ENCODE measurements at regions not wholly inside any gene's neighbourhood (a gene's known extent, or its start where the extent isn't known, plus 50 kb on each side); places are given as distances from the start of the nearest gene placed in this dataset.

DNA sequence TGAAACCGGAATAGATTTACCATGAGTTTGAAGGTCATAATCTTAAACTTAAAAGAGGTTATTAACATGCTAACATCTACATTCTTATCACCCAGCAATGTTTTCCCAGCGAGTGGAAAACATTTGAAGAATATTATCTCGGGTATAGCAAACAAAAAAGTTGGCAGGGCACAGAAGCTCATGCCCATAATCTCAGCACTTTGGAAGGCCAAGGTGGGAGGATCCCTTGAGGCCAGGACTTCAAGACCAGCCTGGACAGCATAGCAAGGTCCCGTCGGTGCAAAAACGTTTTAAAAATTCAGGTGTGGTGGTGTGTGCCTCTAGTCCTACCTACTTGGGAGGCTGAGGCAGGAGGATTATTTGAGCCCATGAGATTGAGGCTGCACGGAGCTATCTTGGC is 213.5 kb downstream of the MANEA start:
- TF ChIP-seq, protein P1, sequence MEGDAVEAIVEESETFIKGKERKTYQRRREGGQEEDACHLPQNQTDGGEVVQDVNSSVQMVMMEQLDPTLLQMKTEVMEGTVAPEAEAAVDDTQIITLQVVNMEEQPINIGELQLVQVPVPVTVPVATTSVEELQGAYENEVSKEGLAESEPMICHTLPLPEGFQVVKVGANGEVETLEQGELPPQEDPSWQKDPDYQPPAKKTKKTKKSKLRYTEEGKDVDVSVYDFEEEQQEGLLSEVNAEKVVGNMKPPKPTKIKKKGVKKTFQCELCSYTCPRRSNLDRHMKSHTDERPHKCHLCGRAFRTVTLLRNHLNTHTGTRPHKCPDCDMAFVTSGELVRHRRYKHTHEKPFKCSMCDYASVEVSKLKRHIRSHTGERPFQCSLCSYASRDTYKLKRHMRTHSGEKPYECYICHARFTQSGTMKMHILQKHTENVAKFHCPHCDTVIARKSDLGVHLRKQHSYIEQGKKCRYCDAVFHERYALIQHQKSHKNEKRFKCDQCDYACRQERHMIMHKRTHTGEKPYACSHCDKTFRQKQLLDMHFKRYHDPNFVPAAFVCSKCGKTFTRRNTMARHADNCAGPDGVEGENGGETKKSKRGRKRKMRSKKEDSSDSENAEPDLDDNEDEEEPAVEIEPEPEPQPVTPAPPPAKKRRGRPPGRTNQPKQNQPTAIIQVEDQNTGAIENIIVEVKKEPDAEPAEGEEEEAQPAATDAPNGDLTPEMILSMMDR (IDR thresholded peaks at IDR 0.05; ENCODE audit: low read depth, low read length): no peak
- H3K4me3 ChIP-seq (ENCODE audit: low read depth, low read length): no peak overlapping the region

DNA sequence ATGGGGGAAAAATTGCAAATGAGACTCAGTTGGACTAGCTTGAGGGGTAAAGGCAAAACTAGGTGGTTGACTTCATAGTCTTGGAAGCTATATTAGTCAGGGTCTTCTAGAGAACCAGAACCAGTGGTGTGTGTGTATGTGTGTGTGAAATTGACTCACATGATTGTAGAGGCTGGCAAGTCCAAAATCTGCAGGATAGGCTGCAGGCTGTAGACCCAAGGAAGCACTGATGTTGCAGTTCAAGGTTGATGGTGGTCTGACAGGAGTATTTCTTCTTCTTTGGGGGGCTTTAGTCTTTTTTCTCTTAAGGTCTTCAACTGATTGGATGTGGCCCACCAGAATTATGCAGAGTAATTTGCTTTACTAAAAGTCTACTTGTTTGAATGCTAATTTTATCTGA is 217.4 kb downstream of the MANEA start:
- no peak overlapping the region for H3K4me3 ChIP-seq (ENCODE audit: low read depth, low read length)
- TF ChIP-seq, protein P1 (IDR thresholded peaks at IDR 0.05; ENCODE audit: low read depth, low read length): no peak

DNA sequence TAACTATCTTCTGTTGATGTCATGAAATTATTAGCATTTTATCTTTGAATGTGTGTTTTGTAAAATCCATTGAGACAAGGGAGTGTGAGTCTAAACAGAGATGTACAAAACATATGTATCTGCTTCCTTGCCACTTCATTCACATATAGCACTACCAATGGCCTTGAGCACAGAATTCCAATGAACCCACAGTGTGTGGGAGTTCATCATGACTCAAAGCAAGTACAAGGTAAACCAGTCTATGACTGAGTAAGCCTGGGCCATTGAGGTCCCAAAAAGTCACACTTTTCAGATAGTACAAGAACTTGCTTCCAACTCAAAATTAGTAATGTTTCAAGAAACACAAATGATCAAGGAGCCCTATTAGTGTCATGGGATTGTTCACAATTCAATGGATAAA is 218.6 kb downstream of the MANEA start:
- TF ChIP-seq, protein P1 (IDR thresholded peaks at IDR 0.05; ENCODE audit: low read depth, low read length): no peak

DNA sequence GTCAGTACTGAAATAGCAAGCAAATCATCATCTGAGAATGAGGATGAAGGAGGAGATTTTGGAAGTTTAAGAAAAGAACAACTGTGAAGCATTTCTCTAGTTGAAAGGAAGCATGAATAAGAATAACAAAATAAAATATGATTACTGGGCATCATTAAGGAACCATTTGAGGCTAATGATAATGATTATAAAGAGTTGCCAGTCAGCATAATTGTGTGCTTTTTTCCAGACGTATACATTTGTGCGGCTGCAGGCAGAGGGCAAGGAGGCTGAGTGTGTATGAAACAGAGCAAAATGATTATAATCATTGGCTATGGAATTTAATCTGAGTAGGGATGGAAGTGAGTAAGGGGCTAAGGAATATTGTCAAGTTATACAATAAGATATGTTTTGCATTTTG is 218.7 kb upstream of the FUT9 start:
- H3K4me3 ChIP-seq (ENCODE audit: low read depth, low read length): no peak overlapping the region
- TF ChIP-seq, protein P1 (IDR thresholded peaks at IDR 0.05; ENCODE audit: low read depth, low read length): no peak

More for the DNA sequence above, 218.6 kb downstream of the MANEA start:
- H3K4me3 ChIP-seq (ENCODE audit: low read depth, low read length): no peak overlapping the region

DNA sequence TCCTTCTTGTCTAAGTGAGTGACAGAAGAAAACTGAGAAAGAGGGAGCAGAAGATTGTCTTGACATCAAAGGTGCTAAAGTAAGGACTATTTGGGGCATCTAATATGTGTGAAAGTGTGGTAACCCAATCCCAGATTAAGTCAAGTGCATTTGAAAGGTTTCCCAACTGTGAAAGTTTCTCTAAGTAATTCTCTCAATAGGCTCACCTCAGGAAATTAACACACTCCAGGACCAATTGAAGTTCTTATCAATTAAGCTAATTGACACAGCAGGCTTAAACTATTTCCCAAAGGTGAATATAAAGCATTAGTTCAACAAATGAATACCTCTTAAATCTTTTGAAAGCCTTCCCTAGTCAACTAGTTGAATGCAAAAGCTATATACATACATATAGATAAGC is 212.8 kb upstream of the FUT9 start:
- TF ChIP-seq, protein P1 (IDR thresholded peaks at IDR 0.05; ENCODE audit: low read depth, low read length): no peak
- H3K4me3 ChIP-seq (ENCODE audit: low read depth, low read length): no peak overlapping the region

DNA sequence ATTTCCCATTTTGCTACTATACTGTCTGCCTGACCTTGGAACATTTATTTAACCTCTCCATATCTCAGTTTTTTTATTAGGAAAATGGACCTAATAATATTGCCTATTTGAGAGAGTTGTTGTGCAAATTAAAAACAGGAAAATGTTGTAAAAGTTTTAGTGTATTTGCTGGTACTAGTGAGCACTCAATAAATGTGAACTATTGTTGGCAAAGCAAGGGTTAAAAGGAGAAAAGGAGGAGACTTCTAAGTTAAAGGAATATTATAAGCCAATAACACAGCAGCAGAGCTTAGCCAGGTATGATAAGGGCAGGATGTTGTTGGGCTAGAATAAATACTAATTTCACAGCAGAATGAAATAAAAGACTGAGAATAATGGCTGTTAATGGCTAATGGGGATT is 211.9 kb upstream of the FUT9 start:
- TF ChIP-seq, protein P1 (IDR thresholded peaks at IDR 0.05; ENCODE audit: low read depth, low read length): no peak
- no peak overlapping the region for H3K4me3 ChIP-seq (ENCODE audit: low read depth, low read length)

DNA sequence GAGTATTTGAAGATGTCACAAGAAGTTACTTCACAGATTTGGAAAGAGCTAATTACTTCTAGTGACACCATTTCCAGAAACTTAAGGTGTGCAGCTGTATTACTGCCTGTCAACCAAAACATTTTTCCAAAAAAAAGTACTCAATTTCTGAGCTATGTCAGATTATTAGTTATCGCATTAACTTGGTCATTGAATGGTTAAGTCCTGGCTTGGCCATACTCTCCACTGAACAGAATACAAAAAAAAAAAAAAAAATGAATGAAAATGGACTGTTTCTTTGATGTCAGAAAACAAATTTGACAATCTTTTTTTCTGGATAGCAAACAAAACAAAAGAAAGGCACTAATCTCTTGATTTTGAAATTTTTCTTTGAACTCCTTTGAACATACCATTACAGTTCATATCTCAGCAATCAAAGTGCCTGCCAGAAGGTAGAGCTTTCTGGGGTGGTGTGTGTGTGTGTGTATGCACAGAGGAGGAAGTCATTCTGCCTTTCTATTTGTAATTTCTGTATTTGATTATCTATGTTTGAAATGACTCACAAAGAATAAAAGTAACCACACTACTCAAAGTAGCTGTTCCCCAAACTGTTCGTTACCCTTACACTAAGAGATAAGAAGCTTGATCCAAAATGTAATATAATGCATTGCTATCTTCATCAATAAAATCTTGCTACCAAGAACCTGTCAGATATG is 210.8 kb upstream of the FUT9 start:
- no peak overlapping the region for H3K4me3 ChIP-seq (ENCODE audit: low read depth, low read length)
- TF ChIP-seq, protein P1 (IDR thresholded peaks at IDR 0.05; ENCODE audit: low read depth, low read length): no peak
